ENCODE measurements at regions not wholly inside any gene's neighbourhood (a gene's known extent, or its start where the extent isn't known, plus 50 kb on each side); places are given as distances from the start of the nearest gene placed in this dataset.
"Not testable (repeated sequence)": the region's sequence is repeated elsewhere in the genome, so short reads cannot be mapped to it uniquely, and the experiment has no call there.

DNA sequence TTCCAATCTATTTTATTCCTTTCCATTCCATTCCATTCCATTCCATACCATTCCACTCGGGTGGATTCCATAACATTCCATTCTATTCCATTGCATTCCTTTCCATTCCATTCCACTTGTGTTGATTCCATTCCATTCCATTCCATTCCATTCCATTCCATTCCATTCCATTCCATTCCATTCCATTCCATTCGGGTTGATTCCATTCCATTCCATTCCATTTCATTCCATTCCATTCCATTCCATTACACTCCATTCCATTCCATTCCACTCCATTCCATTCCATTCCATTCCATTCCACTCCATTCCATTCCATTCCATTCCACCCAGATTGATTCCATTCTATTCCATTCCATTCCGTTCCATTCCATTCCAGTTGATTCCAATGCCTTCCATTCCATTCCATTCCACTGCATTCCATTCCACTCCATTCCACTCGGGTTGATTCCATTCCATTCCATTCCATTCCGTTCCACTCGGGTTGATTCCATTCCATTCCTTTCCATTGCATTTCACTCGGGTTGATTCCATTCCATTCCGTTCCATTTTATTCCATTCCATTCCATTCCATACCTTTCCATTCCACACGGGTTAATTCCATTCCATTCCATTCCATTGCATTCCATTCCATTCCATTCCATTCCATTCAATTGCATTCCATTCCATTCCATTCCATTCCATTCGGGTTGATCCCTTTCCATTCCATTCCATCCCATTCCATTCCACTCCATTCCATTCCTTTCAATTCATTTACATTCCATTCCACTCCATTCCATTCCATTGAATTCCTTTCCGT lies 168.4 kb downstream of the CWH43 start:
- not testable (repeated sequence) for DNase-seq

DNA sequence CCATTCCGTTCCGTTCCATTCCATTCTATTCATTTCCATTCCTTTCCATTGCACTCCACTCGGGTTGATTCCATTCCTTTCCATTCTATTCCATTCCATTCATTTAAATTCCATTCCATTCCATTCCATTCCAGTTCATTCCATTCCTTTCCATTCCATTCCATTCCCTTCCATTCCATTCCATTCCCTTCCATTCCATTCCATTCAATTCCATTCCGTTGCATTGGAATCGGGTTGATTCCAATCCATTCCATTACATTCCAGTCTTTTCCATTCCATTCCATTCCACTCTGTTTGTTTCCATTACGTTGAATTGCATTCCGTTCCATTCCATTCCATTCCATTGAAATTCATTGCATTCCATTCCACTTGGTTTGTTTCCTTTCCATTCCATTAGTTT lies 169.2 kb downstream of the CWH43 start:
- not testable (repeated sequence) for DNase-seq

- not testable (repeated sequence) for DNase-seq
Measured at GRCh38 chr4:49156309-49156708, 170.2 kb downstream of the CWH43 start.

DNA sequence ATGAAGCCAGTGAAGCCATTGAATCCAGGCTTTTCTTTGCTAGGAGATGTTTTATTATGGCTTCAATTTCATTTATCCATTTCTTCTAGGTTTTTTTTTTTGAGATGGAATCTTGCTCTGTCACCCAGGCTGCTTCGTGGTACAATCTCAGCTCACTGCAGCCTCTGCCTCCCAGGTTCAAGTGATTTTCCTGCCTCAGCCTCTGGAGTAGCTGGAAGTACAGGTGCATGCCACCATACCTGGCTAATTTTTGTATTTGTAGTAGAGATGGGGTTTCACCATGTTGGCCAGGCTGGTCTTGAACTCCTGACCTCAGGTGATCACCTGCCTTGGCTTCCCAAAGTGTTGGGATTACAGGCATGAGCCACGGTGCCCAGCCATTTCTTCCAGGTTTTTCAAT lies 171.6 kb downstream of the CWH43 start:
- not testable (repeated sequence) for DNase-seq

DNA sequence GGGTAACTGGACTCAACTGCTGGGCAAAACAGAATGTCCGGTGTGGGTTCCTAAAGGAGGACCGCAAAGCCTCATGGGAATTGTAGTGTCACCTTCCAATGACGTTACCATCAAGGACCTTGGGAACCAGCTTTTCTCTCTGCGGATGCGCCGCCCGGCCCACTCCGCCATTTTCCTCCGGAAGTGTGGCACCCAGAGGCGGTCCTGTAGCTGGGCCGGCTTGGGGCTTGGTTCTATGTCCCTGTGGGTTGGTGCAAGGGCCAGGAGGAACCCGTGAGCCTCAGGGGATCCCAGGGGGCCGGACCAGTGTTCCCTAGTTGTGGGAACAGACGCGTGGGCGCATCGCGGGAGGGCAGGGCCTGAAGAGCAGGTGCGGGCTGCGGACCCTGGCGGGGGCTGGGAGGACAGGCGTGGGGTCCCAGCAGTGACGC lies 175.1 kb downstream of the CWH43 start:
- not testable (repeated sequence) for DNase-seq

- DNase-seq: not testable (repeated sequence)
Measured at GRCh38 chr4:49164916-49165315, 178.8 kb downstream of the CWH43 start.

- DNase-seq: not testable (repeated sequence)
Measured at GRCh38 chr4:49177847-49178246, 191.8 kb downstream of the CWH43 start.

DNA sequence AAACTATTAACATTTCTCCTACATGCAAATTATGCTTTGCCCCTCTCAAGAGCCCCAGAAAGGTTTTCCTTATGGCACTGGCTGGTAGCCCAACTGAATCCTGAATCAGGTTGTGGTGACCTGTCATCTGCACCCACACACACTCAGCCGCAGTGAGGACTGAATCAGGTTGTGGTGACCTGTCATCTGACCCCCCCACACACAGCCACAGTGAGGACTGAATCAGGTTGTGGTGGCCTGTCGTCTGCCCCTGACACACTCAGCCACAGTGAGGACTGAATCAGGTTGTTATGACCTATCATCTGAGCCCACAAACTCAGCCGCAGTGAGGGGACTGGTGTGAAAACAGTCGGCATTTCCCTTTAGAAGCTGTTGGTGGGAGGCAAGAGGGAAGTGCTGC lies 195.0 kb downstream of the CWH43 start:
- DNase-seq: not testable (repeated sequence)

GRCh38 chr4:49211396-49212194 lies 225.5 kb downstream of the CWH43 start:
- DNase-seq: not testable (repeated sequence)

DNA sequence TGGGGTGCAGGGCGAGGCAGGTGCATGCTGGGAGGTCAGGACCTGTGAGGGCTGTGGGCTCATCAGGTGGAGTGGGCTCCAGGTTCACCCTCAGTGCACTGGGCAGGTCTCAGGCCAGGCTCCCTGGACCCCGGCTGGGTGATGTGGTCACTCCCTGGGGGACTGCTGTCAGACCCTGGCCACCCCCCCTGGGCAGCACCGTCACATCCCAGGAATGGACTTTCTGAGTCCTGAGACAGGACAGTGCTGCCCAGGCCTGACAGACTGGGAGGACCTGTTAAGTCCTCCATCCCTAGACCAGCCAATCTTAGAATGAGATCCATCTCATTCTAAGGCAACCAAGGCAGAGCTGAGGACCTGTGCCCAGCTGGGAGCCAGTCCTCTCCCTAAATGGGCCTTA lies 227.2 kb downstream of the CWH43 start:
- not testable (repeated sequence) for DNase-seq

DNA sequence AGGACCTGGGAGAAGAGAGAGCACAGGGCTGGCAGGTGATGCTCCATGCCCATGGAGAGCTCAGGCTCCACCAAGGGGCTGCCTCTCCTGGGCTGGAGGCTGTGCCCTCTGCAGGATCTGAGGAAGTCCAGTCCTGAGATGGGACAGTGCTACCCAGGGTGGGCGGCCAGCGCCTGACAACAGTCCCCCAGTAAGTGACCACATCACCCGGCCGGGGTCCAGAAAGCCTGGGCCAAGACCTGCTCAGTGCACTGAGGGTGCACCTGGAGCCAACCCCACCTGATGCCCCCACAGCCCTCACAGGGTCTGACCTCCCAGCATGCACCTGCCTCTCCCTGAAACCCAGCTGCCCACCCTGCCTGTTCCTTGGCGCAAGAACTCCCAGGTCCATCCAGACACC lies 227.7 kb downstream of the CWH43 start:
- not testable (repeated sequence) for DNase-seq

DNA sequence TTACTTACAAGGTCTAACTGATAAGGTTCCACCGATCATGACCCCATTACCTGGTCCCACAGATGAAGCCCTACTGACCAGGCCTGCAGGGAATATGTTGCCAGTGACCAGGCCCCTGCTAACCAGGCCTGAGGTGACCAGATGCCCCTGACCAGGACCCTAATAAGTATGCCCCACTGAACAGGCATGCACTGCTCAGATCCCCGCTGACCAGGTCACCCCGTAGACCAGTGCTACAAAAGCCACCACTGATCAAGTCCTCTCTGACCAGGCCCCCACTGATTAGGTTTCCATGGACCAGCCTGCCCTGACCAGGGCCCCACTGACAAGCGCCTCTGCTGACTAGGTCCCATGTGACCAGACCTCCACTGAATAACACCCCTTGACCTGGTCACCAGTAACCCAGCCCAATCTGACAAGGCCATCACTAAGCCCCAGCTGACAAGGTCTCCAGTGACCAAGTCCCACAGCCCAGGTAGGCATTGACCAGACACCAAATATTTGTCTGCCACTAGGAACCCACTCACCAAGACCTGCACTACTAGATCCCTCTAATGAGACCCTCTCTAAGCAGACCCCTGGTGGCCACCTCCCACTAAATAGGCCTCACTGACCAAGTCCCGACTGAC lies 228.5 kb downstream of the CWH43 start:
- DNase-seq: not testable (repeated sequence)

GRCh38 chr4:49215082-49215479 lies 229.0 kb downstream of the CWH43 start:
- not testable (repeated sequence) for DNase-seq

DNA sequence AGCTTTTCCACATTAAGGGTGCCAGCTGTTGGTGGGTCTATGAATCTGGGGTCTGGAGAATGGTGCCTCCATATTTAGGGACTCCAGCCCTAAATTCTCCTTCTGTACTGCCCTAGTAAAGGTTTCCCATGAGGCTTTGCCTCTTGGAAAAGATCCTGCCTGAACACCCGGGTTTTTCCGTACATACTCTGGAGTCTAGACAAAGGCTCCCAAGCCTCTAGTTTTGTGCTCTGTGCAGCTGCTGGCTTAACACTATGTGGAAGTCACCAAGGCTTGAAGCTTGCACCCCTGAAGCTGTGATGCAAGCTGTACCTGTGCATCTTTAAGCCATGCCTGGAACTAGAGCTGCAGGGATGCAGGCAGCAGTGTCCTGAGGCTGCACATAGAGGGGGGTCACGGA lies 230.5 kb downstream of the CWH43 start:
- DNase-seq: not testable (repeated sequence)

DNA sequence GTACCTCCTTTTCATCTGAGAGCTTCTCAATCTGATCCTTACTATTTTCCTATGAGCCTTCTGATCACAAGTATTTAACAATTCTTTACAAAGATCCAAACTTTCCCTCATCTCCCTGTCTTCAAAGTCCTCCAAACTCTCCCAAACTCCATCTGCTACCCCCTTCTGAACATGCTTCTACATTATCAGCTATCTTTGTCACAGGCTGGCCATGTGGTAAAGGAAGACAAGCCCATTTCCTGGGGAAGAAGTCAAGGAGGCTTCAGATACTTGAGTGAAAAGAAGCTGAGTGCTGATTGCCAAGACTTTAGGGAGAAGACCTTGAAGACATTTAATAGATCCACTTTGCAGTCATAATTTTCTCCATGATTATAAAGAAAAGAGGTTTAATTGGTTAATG lies 231.4 kb downstream of the CWH43 start:
- DNase-seq: no peak

DNA sequence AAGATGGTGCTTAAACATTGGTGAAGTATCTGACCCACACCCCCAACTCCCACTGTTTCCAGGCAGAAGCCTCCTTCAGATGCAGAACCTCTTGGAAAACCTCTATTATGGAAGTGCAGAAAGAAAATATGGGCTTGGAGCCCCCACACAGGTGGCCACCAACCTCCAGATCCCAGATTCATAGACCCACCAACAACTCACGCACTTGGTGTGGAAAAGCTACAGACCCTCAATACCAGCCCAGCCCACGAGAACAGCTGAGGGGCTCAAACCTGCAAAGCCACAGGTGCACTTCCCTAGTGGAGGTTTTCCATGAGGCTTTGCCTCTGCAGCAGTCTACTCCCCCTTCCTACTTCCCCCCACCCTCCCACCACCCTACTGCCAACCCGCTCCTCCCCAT lies 232.0 kb downstream of the CWH43 start:
- not testable (repeated sequence) for DNase-seq

DNA sequence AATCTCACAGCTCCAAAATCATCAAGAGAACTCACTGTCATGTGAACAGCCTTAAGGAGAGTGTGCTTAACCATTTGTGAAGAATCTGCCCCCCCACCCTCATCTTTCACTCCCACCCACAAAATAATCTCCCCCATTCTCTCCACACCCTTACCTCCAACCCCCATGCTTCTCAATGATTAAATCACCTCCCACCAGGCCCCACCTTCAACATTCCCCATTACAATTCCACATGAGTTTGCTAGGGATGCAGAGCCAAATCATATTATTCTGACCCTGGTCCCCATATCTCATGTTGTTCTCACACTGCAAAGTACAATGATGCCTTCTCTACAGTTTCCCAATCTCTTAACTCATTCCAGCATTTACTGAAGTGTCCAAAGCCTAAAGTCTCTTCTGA lies 232.9 kb downstream of the CWH43 start:
- not testable (repeated sequence) for DNase-seq

DNA sequence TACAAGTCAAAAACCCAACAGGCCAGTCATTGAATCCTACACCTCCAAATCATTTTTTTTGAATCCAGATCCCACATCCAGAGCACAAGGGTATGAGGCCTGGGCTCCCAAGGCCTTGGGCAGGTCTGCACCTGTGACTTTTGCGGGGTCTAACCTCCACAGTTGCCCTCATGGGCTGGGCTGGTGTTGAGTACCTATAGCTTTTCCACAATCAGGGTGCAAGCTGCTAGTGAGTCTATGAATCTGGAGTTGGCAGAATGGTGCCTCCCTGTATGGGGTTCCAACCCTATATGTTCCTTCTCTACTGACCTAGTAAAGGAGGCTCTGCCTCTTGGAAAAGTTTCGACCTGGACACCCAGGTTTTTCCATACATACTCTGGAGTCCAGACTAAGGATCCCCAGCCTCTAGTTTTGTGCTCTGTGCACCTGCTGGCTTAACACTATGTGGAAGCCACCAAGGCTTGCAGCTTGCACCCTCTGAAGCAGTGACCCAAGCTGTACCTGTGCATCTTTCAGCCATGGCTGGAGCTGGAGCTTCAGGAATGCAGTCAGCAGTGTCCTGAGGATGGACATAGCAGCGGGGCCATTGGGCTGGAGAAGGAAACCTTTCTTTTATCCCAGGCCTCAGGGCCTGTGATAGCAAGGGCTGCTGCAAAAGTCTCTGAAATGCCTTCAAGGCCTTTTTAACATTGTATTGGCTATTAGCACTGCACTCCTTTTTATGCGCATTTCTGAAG lies 233.6 kb downstream of the CWH43 start:
- not testable (repeated sequence) for DNase-seq

DNA sequence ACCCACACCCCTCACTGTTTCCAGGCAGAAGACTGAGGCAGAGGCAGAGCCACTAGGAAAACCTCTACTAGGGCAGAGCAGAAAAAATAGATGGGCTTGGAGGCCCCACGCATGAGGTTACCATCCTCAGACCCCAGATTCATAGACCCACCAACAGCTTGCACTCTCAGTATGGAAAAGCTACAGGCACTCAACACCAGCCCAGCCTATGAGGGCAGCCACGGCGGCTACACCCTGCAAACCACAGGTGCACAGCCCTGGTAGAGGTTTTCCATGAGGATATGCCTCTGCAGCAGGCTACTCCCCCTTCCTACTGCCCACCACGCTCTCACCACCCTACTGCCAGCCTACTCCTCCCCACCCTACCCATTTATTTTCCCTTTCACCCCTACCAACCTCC lies 235.1 kb downstream of the CWH43 start:
- no peak for DNase-seq

DNA sequence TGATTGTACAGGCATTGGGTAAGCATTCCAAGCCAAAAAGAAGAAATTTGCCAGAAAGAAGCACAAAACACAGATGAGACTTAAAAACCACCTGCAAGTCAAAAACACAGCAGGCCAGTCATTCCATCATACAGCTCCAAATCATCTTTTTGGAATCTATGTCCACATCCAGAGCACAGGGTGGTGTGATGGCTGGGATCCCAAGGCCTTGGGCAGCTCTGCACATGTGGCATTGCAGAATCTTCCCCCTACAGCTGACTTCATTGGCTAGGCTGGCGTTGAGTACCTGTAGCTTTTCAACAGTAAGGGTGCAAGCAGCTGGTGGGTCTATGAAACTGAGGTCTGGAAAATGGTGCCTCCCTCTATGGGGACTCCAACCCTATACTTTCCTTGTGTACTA lies 236.7 kb downstream of the CWH43 start:
- DNase-seq: not testable (repeated sequence)

DNA sequence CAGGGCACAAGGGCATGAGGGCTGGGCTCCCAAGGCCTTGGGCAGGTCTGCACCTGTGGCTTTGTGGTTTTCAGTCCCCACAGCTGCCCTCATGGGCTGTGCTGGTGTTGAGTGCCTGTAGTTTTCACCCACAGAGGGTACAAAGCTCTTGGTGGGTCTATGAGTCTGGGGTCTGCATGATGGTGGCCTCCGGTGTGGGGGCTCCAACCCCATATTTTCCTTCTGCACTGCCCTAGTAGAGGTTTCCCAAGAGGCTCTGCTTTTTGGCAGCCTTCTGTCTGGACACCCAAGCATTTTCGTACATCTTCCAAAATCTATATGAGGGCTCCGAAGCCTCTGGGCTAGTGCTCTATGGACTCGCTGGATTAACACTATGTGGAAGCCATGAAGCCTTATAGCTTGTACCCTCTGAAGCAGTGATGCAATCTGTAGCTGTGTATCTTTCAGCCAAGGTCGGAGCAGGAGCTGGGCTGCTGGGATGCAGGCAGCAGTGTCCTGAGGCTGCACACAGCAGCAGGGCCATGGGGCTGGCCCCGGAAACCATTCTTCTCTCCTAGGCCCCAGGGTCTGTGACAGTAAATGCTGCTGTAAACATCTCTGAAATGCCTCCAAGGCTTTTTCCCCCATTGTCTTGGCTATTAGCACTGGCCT lies 240.3 kb downstream of the CWH43 start:
- DNase-seq: not testable (repeated sequence)

- not testable (repeated sequence) for DNase-seq
Measured at GRCh38 chr4:49227941-49228340, 241.9 kb downstream of the CWH43 start.

Data from activated effector memory CD4-positive, alpha-beta T cell treated with anti-CD3 and anti-CD28 coated beads, Interleukin-2, amount 50 U/mL, for 16 hours (primary cell).